ENCODE measurements at regions not wholly inside any gene's neighbourhood (a gene's known extent, or its start where the extent isn't known, plus 50 kb on each side); places are given as distances from the start of the nearest gene placed in this dataset.

DNA sequence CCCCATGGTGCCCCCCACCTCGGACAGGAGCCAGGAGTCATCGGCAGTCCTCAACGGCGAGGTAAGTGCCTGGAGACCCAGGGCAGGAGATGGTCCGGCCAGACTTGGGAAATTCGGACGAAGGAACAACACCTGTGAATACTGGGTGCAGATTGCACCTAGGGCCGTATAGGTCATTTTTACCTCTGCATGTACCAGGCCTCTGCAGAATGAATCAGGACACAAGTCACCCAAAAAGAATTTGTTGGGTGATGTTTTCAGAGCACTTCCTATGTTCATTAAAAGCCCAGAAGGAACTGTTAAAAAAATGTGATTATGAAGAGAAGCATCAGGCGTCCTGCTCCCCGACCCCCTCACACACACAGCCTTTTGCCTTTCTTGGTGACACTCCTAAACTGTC is 93.9 kb downstream of the C11orf91 start:
- no peaks in the 10 kb centered on the region for H3K36me3 ChIP-seq (ENCODE audit: control insufficient read depth in 2 of 2, extremely low read depth in 1 of 2, insufficient read depth in 1 of 2, low read length in 1 of 2)
- Mint-ChIP-seq H3K4me1 (no peaks in the 10 kb centered on the region), H3K27me3 (peaks cover 5 to 15% of the 10 kb centered on the region in 2 donors), H3K4me3 (no peak overlapping the region), H3K27ac (no peak overlapping the region), H3K9me3 (no peaks in the 10 kb centered on the region), H3K36me3 (no peaks in the 10 kb centered on the region)
- DNase-seq (no peak), ATAC-seq (replicated peaks in 1 of 4) (no peak)
- WGBS (ENCODE audit: insufficient coverage): 76% methylated on average over 5 of the region's 10 CpGs
- no peaks in the 10 kb centered on the region for H3K27me3 ChIP-seq (replicated peaks in 1 of 2; ENCODE audit: control insufficient read depth in 2 of 2, extremely low read depth in 1 of 2, insufficient read depth in 2 of 2, low read length in 1 of 2)
- no peak overlapping the region for H3K4me3 ChIP-seq (ENCODE audit: control insufficient read depth in 1 of 2, extremely low read depth in 1 of 2, low read length in 1 of 2)
- H3K27ac ChIP-seq (ENCODE audit: low read length): no peak overlapping the region
- no peaks in the 10 kb centered on the region for H3K9me3 ChIP-seq
- CTCF ChIA-PET: no interaction called here
- POLR2A ChIA-PET: no interaction called here
- H3K4me1 ChIP-seq (ENCODE audit: control insufficient read depth in 1 of 2, extremely low read depth in 1 of 2, insufficient read depth in 2 of 2, low read length in 2 of 2): no peaks in the 10 kb centered on the region

GRCh38 chr11:33605703-33606102 is 94.9 kb downstream of the C11orf91 start:
- no peaks in the 10 kb centered on the region for H3K27me3 ChIP-seq (replicated peaks in 1 of 2; ENCODE audit: control insufficient read depth in 2 of 2, extremely low read depth in 1 of 2, insufficient read depth in 2 of 2, low read length in 1 of 2)
- Mint-ChIP-seq H3K4me3 (no peak overlapping the region), H3K9me3 (no peaks in the 10 kb centered on the region), H3K4me1 (no peaks in the 10 kb centered on the region), H3K27ac (no peak overlapping the region), H3K36me3 (no peaks in the 10 kb centered on the region), H3K27me3 (peaks cover 11 to 16% of the 10 kb centered on the region in 2 donors)
- H3K9me3 ChIP-seq: no peaks in the 10 kb centered on the region
- no peaks in the 10 kb centered on the region for H3K4me1 ChIP-seq (ENCODE audit: control insufficient read depth in 1 of 2, extremely low read depth in 1 of 2, insufficient read depth in 2 of 2, low read length in 2 of 2)
- WGBS (ENCODE audit: insufficient coverage): no CpG with 5 or more reads among the region's 3 CpGs
- no peak overlapping the region for H3K27ac ChIP-seq (ENCODE audit: low read length)
- ATAC-seq (replicated peaks in 1 of 4): no peak
- no peaks in the 10 kb centered on the region for H3K36me3 ChIP-seq (ENCODE audit: control insufficient read depth in 2 of 2, extremely low read depth in 1 of 2, insufficient read depth in 1 of 2, low read length in 1 of 2)
- no peak overlapping the region for H3K4me3 ChIP-seq (ENCODE audit: control insufficient read depth in 1 of 2, extremely low read depth in 1 of 2, low read length in 1 of 2)
- POLR2A ChIA-PET: no interaction called here
- CTCF ChIA-PET: interaction anchor here in 1 of 2 donors (0.6 kb wide), 1 partner anchor 36 kb away, joined by 5 read pairs; no protein-coding TSS in a partner anchor
- DNase-seq: no peak

- no peaks in the 10 kb centered on the region for H3K36me3 ChIP-seq (ENCODE audit: control insufficient read depth in 2 of 2, extremely low read depth in 1 of 2, insufficient read depth in 1 of 2, low read length in 1 of 2)
- Mint-ChIP-seq H3K27ac (no peak overlapping the region), H3K4me1 (no peaks in the 10 kb centered on the region), H3K9me3 (no peaks in the 10 kb centered on the region), H3K27me3 (peaks cover 27 to 30% of the 10 kb centered on the region in 2 donors), H3K4me3 (no peak overlapping the region), H3K36me3 (no peaks in the 10 kb centered on the region)
- CTCF ChIA-PET: no interaction called here
- whole genome bisulfite sequencing (ENCODE audit: insufficient coverage): 78% methylated on average over 7 of the region's 19 CpGs
- no peaks in the 10 kb centered on the region for H3K9me3 ChIP-seq
- peaks cover 0 to 16% of the 10 kb centered on the region in 2 experiments for H3K27me3 ChIP-seq (replicated peaks in 1 of 2; ENCODE audit: control insufficient read depth in 2 of 2, extremely low read depth in 1 of 2, insufficient read depth in 2 of 2, low read length in 1 of 2)
- no peak for ATAC-seq (replicated peaks in 1 of 4)
- no peak for DNase-seq
- POLR2A ChIA-PET: no interaction called here
- H3K4me3 ChIP-seq (ENCODE audit: control insufficient read depth in 1 of 2, extremely low read depth in 1 of 2, low read length in 1 of 2): no peak overlapping the region
- H3K4me1 ChIP-seq (ENCODE audit: control insufficient read depth in 1 of 2, extremely low read depth in 1 of 2, insufficient read depth in 2 of 2, low read length in 2 of 2): no peaks in the 10 kb centered on the region
- H3K27ac ChIP-seq (ENCODE audit: low read length): no peak overlapping the region
These were observed 102.1 kb downstream of the C11orf91 start for GRCh38 chr11:33598426-33599069.

DNA sequence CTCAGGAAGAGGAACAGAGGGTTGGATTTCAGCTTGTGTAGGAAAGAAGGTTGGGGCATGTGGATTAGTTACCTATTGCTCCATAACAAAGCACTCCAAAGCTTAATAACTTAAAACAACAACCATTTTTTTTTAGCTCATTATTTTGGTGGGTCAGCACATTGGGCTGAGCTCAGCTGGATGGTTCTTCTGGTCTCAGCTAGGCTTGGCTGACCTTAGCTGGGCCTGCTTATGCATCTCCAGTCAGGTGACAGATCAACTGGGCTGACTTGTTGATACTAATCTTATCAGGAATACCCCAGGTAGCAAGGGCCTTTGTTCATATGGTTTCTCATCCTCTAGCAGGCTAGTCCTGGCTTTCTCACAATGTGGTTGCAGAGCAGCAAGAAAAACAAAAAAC is 106.4 kb downstream of the C11orf91 start:
- no peak for DNase-seq
- H3K4me3 ChIP-seq (ENCODE audit: control insufficient read depth in 1 of 2, extremely low read depth in 1 of 2, low read length in 1 of 2): no peak overlapping the region
- H3K9me3 ChIP-seq: no peaks in the 10 kb centered on the region
- ChIA-PET CTCF (interaction anchor here in 1 of 2 donors (0.6 kb wide), 1 partner anchor 57 kb away, joined by 3 read pairs; no protein-coding TSS in a partner anchor), POLR2A (no interaction called here)
- H3K4me1 Mint-ChIP-seq: no peaks in the 10 kb centered on the region
- peaks cover 0 to 16% of the 10 kb centered on the region in 2 experiments for H3K27me3 ChIP-seq (replicated peaks in 1 of 2; ENCODE audit: control insufficient read depth in 2 of 2, extremely low read depth in 1 of 2, insufficient read depth in 2 of 2, low read length in 1 of 2)
- H3K36me3 Mint-ChIP-seq: no peaks in the 10 kb centered on the region
- no peaks in the 10 kb centered on the region for H3K9me3 Mint-ChIP-seq
- no peak overlapping the region for H3K4me3 Mint-ChIP-seq
- H3K27ac ChIP-seq (ENCODE audit: low read length): no peak overlapping the region
- H3K27ac Mint-ChIP-seq: no peak overlapping the region
- peaks cover 11 to 16% of the 10 kb centered on the region in 2 donors for H3K27me3 Mint-ChIP-seq
- H3K4me1 ChIP-seq (ENCODE audit: control insufficient read depth in 1 of 2, extremely low read depth in 1 of 2, insufficient read depth in 2 of 2, low read length in 2 of 2): no peaks in the 10 kb centered on the region
- no peak for ATAC-seq (replicated peaks in 1 of 4)
- H3K36me3 ChIP-seq (ENCODE audit: control insufficient read depth in 2 of 2, extremely low read depth in 1 of 2, insufficient read depth in 1 of 2, low read length in 1 of 2): no peaks in the 10 kb centered on the region

GRCh38 chr11:33590441-33590840 is 110.2 kb downstream of the C11orf91 start:
- H3K9me3 Mint-ChIP-seq: no peaks in the 10 kb centered on the region
- H3K4me1 ChIP-seq (ENCODE audit: control insufficient read depth in 1 of 2, extremely low read depth in 1 of 2, insufficient read depth in 2 of 2, low read length in 2 of 2): no peaks in the 10 kb centered on the region
- H3K27me3 ChIP-seq (replicated peaks in 1 of 2; ENCODE audit: control insufficient read depth in 2 of 2, extremely low read depth in 1 of 2, insufficient read depth in 2 of 2, low read length in 1 of 2): no peaks in the 10 kb centered on the region
- no peak overlapping the region for H3K4me3 Mint-ChIP-seq
- no peak overlapping the region for H3K27ac Mint-ChIP-seq
- H3K4me3 ChIP-seq (ENCODE audit: control insufficient read depth in 1 of 2, extremely low read depth in 1 of 2, low read length in 1 of 2): no peak overlapping the region
- WGBS (ENCODE audit: insufficient coverage): 100% methylated on average over 1 of the region's 4 CpGs
- no peaks in the 10 kb centered on the region for H3K36me3 Mint-ChIP-seq
- ChIA-PET POLR2A (no interaction called here), CTCF (no interaction called here)
- ATAC-seq (replicated peaks in 1 of 4): no peak
- no peaks in the 10 kb centered on the region for H3K4me1 Mint-ChIP-seq
- H3K27ac ChIP-seq (ENCODE audit: low read length): no peak overlapping the region
- peaks cover 15% of the 10 kb centered on the region in 2 donors for H3K27me3 Mint-ChIP-seq
- no peaks in the 10 kb centered on the region for H3K36me3 ChIP-seq (ENCODE audit: control insufficient read depth in 2 of 2, extremely low read depth in 1 of 2, insufficient read depth in 1 of 2, low read length in 1 of 2)
- no peaks in the 10 kb centered on the region for H3K9me3 ChIP-seq
- no peak for DNase-seq

DNA sequence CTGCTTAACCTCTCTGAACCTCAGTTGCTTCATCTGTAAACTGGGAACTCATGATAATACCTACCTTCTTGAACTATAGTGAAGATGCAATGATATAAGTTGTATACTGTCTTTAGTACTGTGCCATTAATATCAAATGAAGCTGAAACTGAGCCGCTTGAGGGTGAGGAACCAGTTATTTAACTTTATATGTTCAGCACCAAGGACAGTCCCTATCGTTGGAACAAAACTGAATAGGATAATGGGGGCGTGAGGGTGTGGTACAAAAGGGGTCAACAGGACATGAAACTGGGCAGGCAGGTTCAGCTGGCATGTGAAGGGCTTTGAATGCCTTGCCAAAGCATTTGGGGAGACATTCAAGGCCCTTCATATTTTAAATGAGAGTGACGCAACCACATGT is 112.6 kb downstream of the C11orf91 start:
- H3K4me3 Mint-ChIP-seq: no peak overlapping the region
- POLR2A ChIA-PET: no interaction called here
- DNase-seq (no peak), ATAC-seq (replicated peaks in 1 of 4) (no peak)
- Histone ChIP-seq H3K36me3 (ENCODE audit: control insufficient read depth in 2 of 2, extremely low read depth in 1 of 2, insufficient read depth in 1 of 2, low read length in 1 of 2) (no peaks in the 10 kb centered on the region), H3K9me3 (no peaks in the 10 kb centered on the region), H3K4me3 (ENCODE audit: control insufficient read depth in 1 of 2, extremely low read depth in 1 of 2, low read length in 1 of 2) (no peak overlapping the region), H3K27ac (ENCODE audit: low read length) (no peak overlapping the region), H3K27me3 (replicated peaks in 1 of 2; ENCODE audit: control insufficient read depth in 2 of 2, extremely low read depth in 1 of 2, insufficient read depth in 2 of 2, low read length in 1 of 2) (peaks cover 0 to 9% of the 10 kb centered on the region in 2 experiments), H3K4me1 (ENCODE audit: control insufficient read depth in 1 of 2, extremely low read depth in 1 of 2, insufficient read depth in 2 of 2, low read length in 2 of 2) (no peaks in the 10 kb centered on the region)
- H3K36me3 Mint-ChIP-seq: no peaks in the 10 kb centered on the region
- H3K27ac Mint-ChIP-seq: no peak overlapping the region
- 77% methylated on average over 3 of the region's 4 CpGs for WGBS (ENCODE audit: insufficient coverage)
- H3K27me3 Mint-ChIP-seq: peaks cover 15 to 19% of the 10 kb centered on the region in 2 donors
- no peaks in the 10 kb centered on the region for H3K9me3 Mint-ChIP-seq
- CTCF ChIA-PET: no interaction called here
- H3K4me1 Mint-ChIP-seq: no peaks in the 10 kb centered on the region

Measured in T-cell (primary cell).